Activated CD8-positive, alpha-beta memory T cell treated with anti-CD3 and anti-CD28 coated beads, Interleukin-2, amount 10 ng/mL, durations not matched to agents 7 days and 5 days (primary cell): ENCODE measurements at regions not wholly inside any gene's neighbourhood (a gene's known extent, or its start where the extent isn't known, plus 50 kb on each side); places are given as distances from the start of the nearest gene placed in this dataset.
"Not testable (repeated sequence)": the region's sequence is repeated elsewhere in the genome, so short reads cannot be mapped to it uniquely, and the experiment has no call there.

Source experiments
- ATAC-seq: fragments of 150-1000 bp; cut with Tn5 transposase; one replicate; pipeline ENCODE4 v1.10.0; 2021; ENCODE audit warnings: moderate library complexity
- CTCF ChIA-PET: fragments of 350-600 bp; sonication (Branson Sonifier 250); formaldehyde crosslinking; loops from one replicate; lab custom pipeline; 2021; ENCODE audit warnings: antibody characterized with exemption; lab: Charles Lee
- DNase-seq: peaks from one replicate; pipeline ENCODE4 v3.0.0-alpha.2; 2020
- H3K27ac Mint-ChIP-seq: one replicate; pipeline ENCODE4 v1.8.0; 2021; ENCODE audit warnings: mild to moderate bottlenecking, mixed read lengths
- H3K27me3 Mint-ChIP-seq: one replicate; pipeline ENCODE4 v1.8.0; 2021; ENCODE audit warnings: mixed read lengths
- H3K36me3 Mint-ChIP-seq: one replicate; pipeline ENCODE4 v1.8.0; 2021; ENCODE audit warnings: mild to moderate bottlenecking, mixed read lengths
- H3K4me1 Mint-ChIP-seq: one replicate; pipeline ENCODE4 v1.8.0; 2021; ENCODE audit warnings: mixed read lengths
- H3K4me3 Mint-ChIP-seq: one replicate; pipeline ENCODE4 v1.8.0; 2021; ENCODE audit warnings: mild to moderate bottlenecking, moderate library complexity, mixed read lengths
- H3K9me3 Mint-ChIP-seq: one replicate; pipeline ENCODE4 v1.8.0; 2022; ENCODE audit warnings: low read depth, mixed read lengths

GRCh38 chr6:84635081-84635761 is 129.2 kb downstream of the TBX18 start:
- no peak overlapping the region for H3K27ac Mint-ChIP-seq
- no peaks in the 10 kb centered on the region for H3K36me3 Mint-ChIP-seq
- DNase-seq (no peak), ATAC-seq (no peak)
- peaks cover 3% of the 10 kb centered on the region for H3K9me3 Mint-ChIP-seq
- CTCF ChIA-PET = interaction anchor here (0.6 kb wide), 1 partner anchor 156 kb away, joined by 3 read pairs; no protein-coding TSS in a partner anchor
- no peaks in the 10 kb centered on the region for H3K27me3 Mint-ChIP-seq
- no peak overlapping the region for H3K4me3 Mint-ChIP-seq
- H3K4me1 Mint-ChIP-seq = no peaks in the 10 kb centered on the region

- Mint-ChIP-seq H3K9me3 (peaks cover 3% of the 10 kb centered on the region), H3K27me3 (no peaks in the 10 kb centered on the region), H3K36me3 (no peaks in the 10 kb centered on the region), H3K4me1 (no peaks in the 10 kb centered on the region), H3K4me3 (no peak overlapping the region), H3K27ac (no peak overlapping the region)
- CTCF ChIA-PET = no interaction called here
- DNase-seq = no peak
- ATAC-seq = no peak
Observed at GRCh38 chr6:84633771-84634170, 130.6 kb downstream of the TBX18 start.

GRCh38 chr6:84626527-84626926 is 137.9 kb downstream of the TBX18 start:
- H3K27ac Mint-ChIP-seq, H3K9me3 Mint-ChIP-seq, ATAC-seq: not testable (repeated sequence)

GRCh38 chr6:84625506-84625905 is 138.9 kb downstream of the TBX18 start:
- Mint-ChIP-seq H3K4me1 (no peaks in the 10 kb centered on the region), H3K4me3 (no peak overlapping the region), H3K27me3 (no peaks in the 10 kb centered on the region), H3K9me3 (peaks cover 2% of the 10 kb centered on the region), H3K36me3 (no peaks in the 10 kb centered on the region), H3K27ac (no peak overlapping the region)
- CTCF ChIA-PET = no interaction called here
- no peak for ATAC-seq
- DNase-seq = no peak

More at GRCh38 chr6:84626527-84626926, 137.9 kb downstream of the TBX18 start:
- H3K4me3 Mint-ChIP-seq, DNase-seq, CTCF ChIA-PET, H3K27me3 Mint-ChIP-seq, H3K36me3 Mint-ChIP-seq, H3K4me1 Mint-ChIP-seq: not testable (repeated sequence)

- H3K4me3 Mint-ChIP-seq = no peak overlapping the region
- DNase-seq (no peak), ATAC-seq (no peak)
- H3K36me3 Mint-ChIP-seq = no peaks in the 10 kb centered on the region
- CTCF ChIA-PET = no interaction called here
- no peak overlapping the region for H3K27ac Mint-ChIP-seq
- peaks cover 2% of the 10 kb centered on the region for H3K9me3 Mint-ChIP-seq
- H3K27me3 Mint-ChIP-seq = no peaks in the 10 kb centered on the region
- H3K4me1 Mint-ChIP-seq = no peaks in the 10 kb centered on the region
Observed at GRCh38 chr6:84623956-84624680, 140.3 kb downstream of the TBX18 start.

- Mint-ChIP-seq H3K4me1 (no peaks in the 10 kb centered on the region), H3K9me3 (peaks cover 2% of the 10 kb centered on the region), H3K27me3 (no peaks in the 10 kb centered on the region), H3K4me3 (no peak overlapping the region), H3K27ac (no peak overlapping the region), H3K36me3 (no peaks in the 10 kb centered on the region)
- DNase-seq (no peak), ATAC-seq (no peak)
- CTCF ChIA-PET = no interaction called here
Observed at GRCh38 chr6:84618836-84619235, 145.6 kb downstream of the TBX18 start.

- peaks cover 2% of the 10 kb centered on the region for H3K9me3 Mint-ChIP-seq
- H3K36me3 Mint-ChIP-seq = no peaks in the 10 kb centered on the region
- no peak for DNase-seq
Observed at GRCh38 chr6:84618046-84618752, 146.2 kb downstream of the TBX18 start.

GRCh38 chr6:84615987-84616386 is 148.4 kb downstream of the TBX18 start:
- no peak for ATAC-seq
- CTCF ChIA-PET = no interaction called here
- no peaks in the 10 kb centered on the region for H3K36me3 Mint-ChIP-seq
- no peaks in the 10 kb centered on the region for H3K9me3 Mint-ChIP-seq
- no peak overlapping the region for H3K27ac Mint-ChIP-seq
- DNase-seq = no peak
- no peaks in the 10 kb centered on the region for H3K27me3 Mint-ChIP-seq
- H3K4me1 Mint-ChIP-seq = no peaks in the 10 kb centered on the region
- H3K4me3 Mint-ChIP-seq = no peak overlapping the region

More at GRCh38 chr6:84618046-84618752, 146.2 kb downstream of the TBX18 start:
- ATAC-seq = no peak
- H3K4me1 Mint-ChIP-seq = no peaks in the 10 kb centered on the region
- H3K27ac Mint-ChIP-seq = no peak overlapping the region
- H3K27me3 Mint-ChIP-seq = no peaks in the 10 kb centered on the region
- no peak overlapping the region for H3K4me3 Mint-ChIP-seq
- CTCF ChIA-PET = no interaction called here

- CTCF ChIA-PET = no interaction called here
- no peak overlapping the region for H3K27ac Mint-ChIP-seq
- no peaks in the 10 kb centered on the region for H3K9me3 Mint-ChIP-seq
- ATAC-seq (no peak), DNase-seq (no peak)
- H3K27me3 Mint-ChIP-seq = no peaks in the 10 kb centered on the region
- H3K36me3 Mint-ChIP-seq = no peaks in the 10 kb centered on the region
- no peaks in the 10 kb centered on the region for H3K4me1 Mint-ChIP-seq
- H3K4me3 Mint-ChIP-seq = no peak overlapping the region
Observed at GRCh38 chr6:84615113-84615850, 149.1 kb downstream of the TBX18 start.

- Mint-ChIP-seq H3K36me3 (no peaks in the 10 kb centered on the region), H3K27ac (no peak overlapping the region), H3K4me1 (no peaks in the 10 kb centered on the region), H3K9me3 (no peaks in the 10 kb centered on the region), H3K27me3 (no peaks in the 10 kb centered on the region), H3K4me3 (no peak overlapping the region)
- no peak for ATAC-seq
- CTCF ChIA-PET = no interaction called here
- no peak for DNase-seq
Observed at GRCh38 chr6:84606860-84607259, 157.5 kb downstream of the TBX18 start.

- no peak for DNase-seq
- no peaks in the 10 kb centered on the region for H3K4me1 Mint-ChIP-seq
- peaks cover 3% of the 10 kb centered on the region for H3K9me3 Mint-ChIP-seq
- ATAC-seq = no peak
- H3K36me3 Mint-ChIP-seq = no peaks in the 10 kb centered on the region
- CTCF ChIA-PET = no interaction called here
- no peaks in the 10 kb centered on the region for H3K27me3 Mint-ChIP-seq
- H3K27ac Mint-ChIP-seq = no peak overlapping the region
- no peak overlapping the region for H3K4me3 Mint-ChIP-seq
Observed at GRCh38 chr6:84605298-84605697, 159.1 kb downstream of the TBX18 start.

GRCh38 chr6:84601366-84601765 is 163.0 kb downstream of the TBX18 start:
- H3K27ac Mint-ChIP-seq = no peak overlapping the region

GRCh38 chr6:84599991-84600390 is 164.4 kb downstream of the TBX18 start:
- Mint-ChIP-seq H3K36me3 (no peaks in the 10 kb centered on the region), H3K9me3 (peaks cover 4% of the 10 kb centered on the region), H3K27me3 (no peaks in the 10 kb centered on the region)

More at GRCh38 chr6:84601366-84601765, 163.0 kb downstream of the TBX18 start:
- DNase-seq = no peak
- peaks cover 4% of the 10 kb centered on the region for H3K9me3 Mint-ChIP-seq
- H3K4me3 Mint-ChIP-seq = no peak overlapping the region
- ATAC-seq = no peak
- no peaks in the 10 kb centered on the region for H3K27me3 Mint-ChIP-seq
- H3K36me3 Mint-ChIP-seq = no peaks in the 10 kb centered on the region
- H3K4me1 Mint-ChIP-seq = no peaks in the 10 kb centered on the region
- CTCF ChIA-PET = no interaction called here

More at GRCh38 chr6:84599991-84600390, 164.4 kb downstream of the TBX18 start:
- CTCF ChIA-PET = no interaction called here
- no peak for DNase-seq
- Mint-ChIP-seq H3K4me3 (no peak overlapping the region), H3K4me1 (no peaks in the 10 kb centered on the region), H3K27ac (no peak overlapping the region)
- ATAC-seq = no peak
